IMR-90 (cell line): ENCODE measurements at regions not wholly inside any gene's neighbourhood (a gene's known extent, or its start where the extent isn't known, plus 50 kb on each side); places are given as distances from the start of the nearest gene placed in this dataset.

Source experiments
- ATAC-seq: fragments of 200-7000 bp; cut with Tn5 transposase; 2 replicates; pipeline ENCODE4 v1.9.1; 2020; ENCODE audit warnings: low read depth, mild to moderate bottlenecking, moderate library complexity
- BruUV-seq: library from RNA; stranded (reverse); fragments of 400-500 nt; replicated peaks from 2 replicates; lab custom pipeline; 2021; lab: Mats Ljungman, UMichigan
- CTCF ChIA-PET: fragments of 300-600 bp; formaldehyde crosslinking; extraction: SDS; loops from one replicate; lab custom pipeline; 2021; ENCODE audit warnings: antibody characterized with exemption; lab: Yijun Ruan, JAX
- POLR2A ChIA-PET: fragments of 300-600 bp; sonication (Branson Sonifier 250); formaldehyde crosslinking; loops from one replicate; lab custom pipeline; 2022; ENCODE audit warnings: antibody characterized with exemption; ENCODE audit not compliant: unreplicated experiment; lab: Charles Lee
- DNase-seq: peaks from one replicate; pipeline ENCODE4 v3.0.0; 2013
- H2AFZ ChIP-seq: replicated peaks from 2 replicates; pipeline ENCODE3; 2013; ENCODE audit warnings: low read length, mild to moderate bottlenecking; ENCODE audit not compliant: poor library complexity
- H2AK5ac ChIP-seq: 2 replicates; pipeline ENCODE4 v1.6.1; 2013; ENCODE audit warnings: low read depth, low read length, inconsistent platforms
- H2AK9ac ChIP-seq: replicated peaks from 2 replicates; pipeline ENCODE3; 2013; ENCODE audit warnings: mild to moderate bottlenecking, low read depth, low read length, moderate library complexity; ENCODE audit not compliant: poor library complexity
- H2BK120ac ChIP-seq: 2 replicates; pipeline ENCODE4 v1.6.1; 2013; ENCODE audit warnings: low read depth, low read length, inconsistent platforms
- H2BK15ac ChIP-seq: 3 replicates; pipeline ENCODE4 v1.6.1; 2013; ENCODE audit warnings: low read depth, low read length, inconsistent platforms
- H2BK20ac ChIP-seq: 2 replicates; pipeline ENCODE4 v1.6.1; 2013; ENCODE audit warnings: low read depth, mild to moderate bottlenecking, inconsistent platforms, low read length, moderate library complexity
- H2BK5ac ChIP-seq: 2 replicates; pipeline ENCODE4 v1.6.1; 2013; ENCODE audit warnings: mild to moderate bottlenecking, low read depth, low read length, inconsistent platforms; ENCODE audit not compliant: poor library complexity, severe bottlenecking
- H3K14ac ChIP-seq: replicated peaks from 2 replicates; pipeline ENCODE4 v1.6.1; 2013; ENCODE audit warnings: low read depth, low read length, inconsistent platforms
- H3K18ac ChIP-seq: 2 replicates; pipeline ENCODE4 v1.6.1; 2013; ENCODE audit warnings: low read depth, low read length, control low read depth
- H3K23ac ChIP-seq: 2 replicates; pipeline ENCODE4 v1.6.1; 2013; ENCODE audit warnings: low read depth, low read length, inconsistent platforms
- H3K27ac ChIP-seq: 2 replicates; pipeline ENCODE4 v1.5.1; 2013; ENCODE audit warnings: mild to moderate bottlenecking, control low read depth, low read length; ENCODE audit not compliant: insufficient read depth
- H3K27me3 ChIP-seq: 2 replicates; pipeline ENCODE4 v1.6.1; 2013; ENCODE audit warnings: low read length; ENCODE audit not compliant: control insufficient read depth, insufficient read depth
- H3K36me3 ChIP-seq: 2 replicates; pipeline ENCODE4 v1.6.1; 2013; ENCODE audit warnings: low read length, mixed read lengths; ENCODE audit not compliant: control insufficient read depth, insufficient read depth
- H3K4ac ChIP-seq: 2 replicates; pipeline ENCODE4 v1.6.1; 2013; ENCODE audit warnings: low read depth, low read length, inconsistent platforms
- H3K4me1 ChIP-seq: 2 replicates; pipeline ENCODE4 v1.6.1; 2013; ENCODE audit warnings: low read length, mixed read lengths; ENCODE audit not compliant: control insufficient read depth, insufficient read depth
- H3K4me2 ChIP-seq: 2 replicates; pipeline ENCODE4 v1.6.1; 2013; ENCODE audit warnings: low read depth, mild to moderate bottlenecking, control low read depth, low read length, moderate library complexity
- H3K4me3 ChIP-seq: 2 replicates; pipeline ENCODE4 v1.5.1; 2013; ENCODE audit warnings: low read depth, mild to moderate bottlenecking, control low read depth, low read length, moderate library complexity; ENCODE audit not compliant: insufficient read depth
- H3K56ac ChIP-seq: 2 replicates; pipeline ENCODE4 v1.6.1; 2013; ENCODE audit warnings: low read length, inconsistent platforms; ENCODE audit not compliant: insufficient read depth; ENCODE audit errors: extremely low read depth
- H3K79me1 ChIP-seq, 2 experiments: 2 replicates each; pipeline ENCODE4 v1.6.1; 2013; ENCODE audit warnings: low read length in 2 of 2, inconsistent platforms in 1 of 2, low read depth in 1 of 2
- H3K9ac ChIP-seq: 2 replicates; pipeline ENCODE4 v1.6.1; 2013; ENCODE audit warnings: low read depth, low read length, control low read depth
- H3K9me1 ChIP-seq: 2 replicates; pipeline ENCODE4 v1.6.1; 2013; ENCODE audit warnings: low read length, inconsistent platforms; ENCODE audit not compliant: insufficient read depth
- H3K9me3 ChIP-seq: 2 replicates; pipeline ENCODE4 v1.6.1; 2013; ENCODE audit warnings: low read length; ENCODE audit not compliant: control insufficient read depth, insufficient read depth
- H4K20me1 ChIP-seq: 2 replicates; pipeline ENCODE4 v1.6.1; 2013; ENCODE audit warnings: low read length, inconsistent platforms; ENCODE audit not compliant: insufficient read depth
- H4K5ac ChIP-seq: 2 replicates; pipeline ENCODE4 v1.6.1; 2013; ENCODE audit warnings: mild to moderate bottlenecking, low read depth, low read length, control low read depth
- H4K8ac ChIP-seq, 2 experiments: 2 replicates each; pipeline ENCODE4 v1.6.1; 2013; ENCODE audit warnings: low read depth in 2 of 2, low read length in 2 of 2, control low read depth in 1 of 2, inconsistent platforms in 1 of 2
- H4K91ac ChIP-seq: 2 replicates; pipeline ENCODE4 v1.6.1; 2013; ENCODE audit warnings: low read depth, low read length, inconsistent platforms; ENCODE audit not compliant: insufficient read depth
- BHLHE40 ChIP-seq: fragments of 150-350 bp; IDR thresholded peaks from 2 replicates; pipeline ENCODE4 v1.6.1; 2016; ENCODE audit warnings: mild to moderate bottlenecking, low read depth, low read length
- CEBPB ChIP-seq: IDR thresholded peaks from 2 replicates; pipeline ENCODE4 v1.6.1; 2012; ENCODE audit warnings: low read depth, low read length, improper control_type of control experiment
- CHD1 ChIP-seq: IDR thresholded peaks from 2 replicates; pipeline ENCODE4 v1.6.1; 2012; ENCODE audit warnings: low read depth, low read length, improper control_type of control experiment
- CTCF ChIP-seq: conservative IDR thresholded peaks from 2 replicates; pipeline ENCODE4 v1.5.1; 2012; ENCODE audit warnings: mild to moderate bottlenecking, low read depth, low read length, improper control_type of control experiment
- ELK1 ChIP-seq: fragments of 150-350 bp; IDR thresholded peaks from 2 replicates; pipeline ENCODE4 v1.6.1; 2016; ENCODE audit warnings: low read depth, mild to moderate bottlenecking, low read length, moderate library complexity, borderline replicate concordance
- FOS ChIP-seq: fragments of 150-350 bp; IDR thresholded peaks from 2 replicates; pipeline ENCODE4 v1.6.1; 2016; ENCODE audit warnings: low read depth, low read length
- MAFK ChIP-seq: IDR thresholded peaks from 2 replicates; pipeline ENCODE4 v1.6.1; 2012; ENCODE audit warnings: low read depth, low read length, improper control_type of control experiment
- MAZ ChIP-seq: IDR thresholded peaks from 2 replicates; pipeline ENCODE4 v1.6.1; 2012; ENCODE audit warnings: low read depth, mild to moderate bottlenecking, low read length, improper control_type of control experiment, moderate library complexity, borderline replicate concordance
- MXI1 ChIP-seq: IDR thresholded peaks from 2 replicates; pipeline ENCODE4 v1.6.1; 2012; ENCODE audit warnings: low read depth, mild to moderate bottlenecking, low read length, moderate library complexity, borderline replicate concordance
- NFE2L2 ChIP-seq: fragments of 150-350 bp; IDR thresholded peaks from 2 replicates; pipeline ENCODE4 v1.6.1; 2016; ENCODE audit warnings: low read depth, mild to moderate bottlenecking, low read length
- POLR2A ChIP-seq: IDR thresholded peaks from 2 replicates; pipeline ENCODE4 v1.6.1; 2012; ENCODE audit warnings: mild to moderate bottlenecking, low read depth, low read length
- RAD21 ChIP-seq: IDR thresholded peaks from 2 replicates; pipeline ENCODE4 v1.6.1; 2012; ENCODE audit warnings: low read length, improper control_type of control experiment
- RCOR1 ChIP-seq: IDR thresholded peaks from 2 replicates; pipeline ENCODE4 v1.6.1; 2012; ENCODE audit warnings: mild to moderate bottlenecking, low read length, improper control_type of control experiment; ENCODE audit not compliant: insufficient replicate concordance
- RFX5 ChIP-seq: IDR thresholded peaks from 2 replicates; pipeline ENCODE4 v1.8.0; 2012; ENCODE audit warnings: low read depth, mild to moderate bottlenecking, low read length, moderate library complexity
- SMC3 ChIP-seq: fragments of 150-350 bp; IDR thresholded peaks from 2 replicates; pipeline ENCODE4 v1.6.1; 2016; ENCODE audit warnings: low read depth, mild to moderate bottlenecking, antibody characterized with exemption, low read length, moderate library complexity
- dilution Hi-C: fragments of 300-500 bp; cut with HindIII; formaldehyde crosslinking; loops from one replicate; pipeline ENCODE4 v1.14.3; 2018; ENCODE audit warnings: low sequenced_read_pairs; ENCODE audit not compliant: unreplicated experiment
- in situ Hi-C: fragments of 300-500 bp; cut with MboI; formaldehyde crosslinking; loops from 3 replicates; pipeline ENCODE4 v1.14.3; 2019; ENCODE audit warnings: low sequenced_read_pairs, inconsistent platforms, mixed read lengths
- intact Hi-C: fragments of 100-400 bp; cut with micrococcal nuclease; formaldehyde crosslinking; loops from 2 replicates; pipeline ENCODE4 v1.10.0; 2022
- TF ChIP-seq, protein P1 (sequence below): fragments of 150-350 bp; IDR thresholded peaks from 2 replicates; pipeline ENCODE4 v1.6.1; 2017; ENCODE audit warnings: mild to moderate bottlenecking, antibody characterized with exemption, low read length, low read depth

DNA sequence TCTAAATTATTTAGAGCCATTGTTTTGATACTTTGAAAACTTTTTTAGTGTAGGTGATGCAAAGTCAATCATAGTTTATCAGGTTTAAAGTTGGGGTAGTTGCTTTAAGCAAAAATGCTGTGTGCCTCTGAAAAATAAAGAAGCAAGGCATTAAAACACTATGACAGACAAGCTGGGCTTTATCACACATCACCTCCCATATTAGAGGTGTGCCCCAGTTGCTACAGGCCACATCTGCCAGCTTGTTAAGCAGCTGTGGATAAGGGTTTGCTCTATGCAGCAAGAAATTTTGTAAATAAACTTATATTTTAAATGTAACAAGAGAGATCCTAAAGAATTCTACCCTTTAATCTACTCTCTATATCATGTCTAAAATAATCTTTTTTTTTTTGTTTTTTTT is 255.8 kb downstream of the B3GLCT start:
- H3K27ac ChIP-seq, result no peak overlapping the region
- H3K14ac ChIP-seq, result no peak overlapping the region
- in situ Hi-C loops, result no loop called here
- no peaks in the 10 kb centered on the region for H3K4me1 ChIP-seq
- H2BK15ac ChIP-seq, result no peak overlapping the region
- H3K79me1 ChIP-seq, result no peaks in the 10 kb centered on the region
- H2AK9ac ChIP-seq, result no peak overlapping the region
- no peak overlapping the region for H3K9ac ChIP-seq
- no peaks in the 10 kb centered on the region for H3K27me3 ChIP-seq
- no peaks in the 10 kb centered on the region for H3K36me3 ChIP-seq
- H3K9me3 ChIP-seq, result no peaks in the 10 kb centered on the region
- intact Hi-C loops, result no loop called here
- no peak overlapping the region for H3K4ac ChIP-seq
- ATAC-seq, result no peak
- dilution Hi-C loops, result no loop called here
- no peaks in the 10 kb centered on the region for H3K9me1 ChIP-seq
- H3K4me2 ChIP-seq, result no peak overlapping the region
- H3K4me3 ChIP-seq, result no peak overlapping the region
- H2BK20ac ChIP-seq, result no peak overlapping the region
- H4K20me1 ChIP-seq, result no peaks in the 10 kb centered on the region
- H3K18ac ChIP-seq, result no peak overlapping the region
- no TSS peak for BruUV-seq
- H2BK5ac ChIP-seq, result no peak overlapping the region
- no peak overlapping the region for H4K5ac ChIP-seq
- TF ChIP-seq ELK1 (no peak), CEBPB (no peak), RAD21 (no peak), POLR2A (no peak), CHD1 (no peak), CTCF (no peak), SMC3 (no peak), RCOR1 (no peak), MAZ (no peak), BHLHE40 (no peak), MXI1 (no peak), MAFK (no peak), NFE2L2 (no peak), RFX5 (no peak), FOS (no peak)
- TF ChIP-seq, protein P1, sequence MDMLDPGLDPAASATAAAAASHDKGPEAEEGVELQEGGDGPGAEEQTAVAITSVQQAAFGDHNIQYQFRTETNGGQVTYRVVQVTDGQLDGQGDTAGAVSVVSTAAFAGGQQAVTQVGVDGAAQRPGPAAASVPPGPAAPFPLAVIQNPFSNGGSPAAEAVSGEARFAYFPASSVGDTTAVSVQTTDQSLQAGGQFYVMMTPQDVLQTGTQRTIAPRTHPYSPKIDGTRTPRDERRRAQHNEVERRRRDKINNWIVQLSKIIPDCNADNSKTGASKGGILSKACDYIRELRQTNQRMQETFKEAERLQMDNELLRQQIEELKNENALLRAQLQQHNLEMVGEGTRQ, result no peak
- no peak overlapping the region for H4K8ac ChIP-seq
- ChIA-PET POLR2A (no interaction called here), CTCF (no interaction called here)
- no peak overlapping the region for H2AK5ac ChIP-seq
- H2AFZ ChIP-seq, result no peak overlapping the region
- H3K56ac ChIP-seq, result no peak overlapping the region
- H3K23ac ChIP-seq, result no peak overlapping the region
- H4K91ac ChIP-seq, result no peak overlapping the region
- H2BK120ac ChIP-seq, result no peak overlapping the region
- DNase-seq, result no peak
